ENCODE measurements at regions not wholly inside any gene's neighbourhood (a gene's known extent, or its start where the extent isn't known, plus 50 kb on each side); places are given as distances from the start of the nearest gene placed in this dataset.

GRCh38 chr5:63346451-63346850 lies 615.8 kb downstream of the HTR1A start:
- no peak overlapping the region for H3K4me3 Mint-ChIP-seq
- H3K9me3 Mint-ChIP-seq, result no peaks in the 10 kb centered on the region
- no peaks in the 10 kb centered on the region for H3K4me1 Mint-ChIP-seq
- TF ChIP-seq CTCF (IDR thresholded peaks at IDR 0.05; ENCODE audit: unreplicated experiment), result no peak
- DNase-seq (ENCODE audit: low spot score in 2 of 2, unreplicated experiment in 2 of 2), result no peak
- no peaks in the 10 kb centered on the region for H3K27me3 Mint-ChIP-seq (ENCODE audit: low read depth)
- H3K36me3 Mint-ChIP-seq, result no peaks in the 10 kb centered on the region
- no peak overlapping the region for H3K27ac Mint-ChIP-seq

GRCh38 chr5:63341442-63341841 lies 620.8 kb downstream of the HTR1A start:
- Mint-ChIP-seq H3K4me3 (no peak overlapping the region), H3K4me1 (no peaks in the 10 kb centered on the region), H3K27ac (no peak overlapping the region), H3K27me3 (ENCODE audit: low read depth) (no peaks in the 10 kb centered on the region), H3K36me3 (no peaks in the 10 kb centered on the region), H3K9me3 (no peaks in the 10 kb centered on the region)
- no peak for TF ChIP-seq CTCF (IDR thresholded peaks at IDR 0.05; ENCODE audit: unreplicated experiment)
- no peak for DNase-seq (ENCODE audit: low spot score in 2 of 2, unreplicated experiment in 2 of 2)

- TF ChIP-seq CTCF (IDR thresholded peaks at IDR 0.05; ENCODE audit: unreplicated experiment), result no peak
- no peaks in the 10 kb centered on the region for H3K4me1 Mint-ChIP-seq
Observed at GRCh38 chr5:63323926-63324325, 638.3 kb downstream of the HTR1A start.

GRCh38 chr5:63314551-63314950 lies 647.7 kb downstream of the HTR1A start:
- H3K27me3 Mint-ChIP-seq (ENCODE audit: low read depth), result peaks cover 2% of the 10 kb centered on the region
- TF ChIP-seq CTCF (IDR thresholded peaks at IDR 0.05; ENCODE audit: unreplicated experiment), result no peak
- H3K4me3 Mint-ChIP-seq, result no peak overlapping the region
- no peak for DNase-seq (ENCODE audit: low spot score in 2 of 2, unreplicated experiment in 2 of 2)
- no peak overlapping the region for H3K27ac Mint-ChIP-seq
- no peaks in the 10 kb centered on the region for H3K36me3 Mint-ChIP-seq
- peaks cover 6% of the 10 kb centered on the region for H3K4me1 Mint-ChIP-seq
- peaks cover 9% of the 10 kb centered on the region for H3K9me3 Mint-ChIP-seq

More at GRCh38 chr5:63323926-63324325, 638.3 kb downstream of the HTR1A start:
- H3K27me3 Mint-ChIP-seq (ENCODE audit: low read depth), result no peaks in the 10 kb centered on the region
- no peaks in the 10 kb centered on the region for H3K36me3 Mint-ChIP-seq
- H3K4me3 Mint-ChIP-seq, result no peak overlapping the region
- no peak for DNase-seq (ENCODE audit: low spot score in 2 of 2, unreplicated experiment in 2 of 2)
- H3K27ac Mint-ChIP-seq, result no peak overlapping the region
- peaks cover 4% of the 10 kb centered on the region for H3K9me3 Mint-ChIP-seq

- Mint-ChIP-seq H3K36me3 (no peaks in the 10 kb centered on the region), H3K4me1 (peaks cover 6% of the 10 kb centered on the region), H3K27me3 (ENCODE audit: low read depth) (no peaks in the 10 kb centered on the region), H3K9me3 (no peaks in the 10 kb centered on the region), H3K27ac (no peak overlapping the region), H3K4me3 (no peak overlapping the region)
- DNase-seq (ENCODE audit: low spot score in 2 of 2, unreplicated experiment in 2 of 2), result no peak
- TF ChIP-seq CTCF (IDR thresholded peaks at IDR 0.05; ENCODE audit: unreplicated experiment), result no peak
Observed at GRCh38 chr5:63310644-63311043, 651.6 kb downstream of the HTR1A start.

GRCh38 chr5:63306909-63307308 lies 655.3 kb downstream of the HTR1A start:
- H3K27ac Mint-ChIP-seq, result no peak overlapping the region

More at GRCh38 chr5:63306909-63307308, 655.3 kb downstream of the HTR1A start:
- DNase-seq (ENCODE audit: low spot score in 2 of 2, unreplicated experiment in 2 of 2), result no peak
- peaks cover 4% of the 10 kb centered on the region for H3K27me3 Mint-ChIP-seq (ENCODE audit: low read depth)
- TF ChIP-seq CTCF (IDR thresholded peaks at IDR 0.05; ENCODE audit: unreplicated experiment), result no peak
- no peak overlapping the region for H3K4me3 Mint-ChIP-seq
- H3K36me3 Mint-ChIP-seq, result no peaks in the 10 kb centered on the region
- no peaks in the 10 kb centered on the region for H3K4me1 Mint-ChIP-seq
- no peaks in the 10 kb centered on the region for H3K9me3 Mint-ChIP-seq
